Mammary epithelial cell (primary cell): ENCODE measurements at regions not wholly inside any gene's neighbourhood (a gene's known extent, or its start where the extent isn't known, plus 50 kb on each side); places are given as distances from the start of the nearest gene placed in this dataset.

Source experiments
- EZH2 ChIP-seq: IDR thresholded peaks from 2 replicates; pipeline ENCODE4 v1.6.1; 2012; ENCODE audit warnings: low read length, inconsistent platforms, borderline replicate concordance
- TF ChIP-seq, protein P1 (sequence below), 2 donors: IDR thresholded peaks in 1 of 2; conservative IDR thresholded peaks in 1 of 2; 2 replicates each; pipeline ENCODE4 v1.5.1; 2011 to 2012; ENCODE audit warnings: inconsistent platforms in 2 of 2, low read length in 2 of 2, mild to moderate bottlenecking in 2 of 2, control low read depth in 1 of 2, low read depth in 1 of 2; ENCODE audit not compliant: insufficient read depth in 1 of 2; ENCODE audit errors: extremely low read depth in 1 of 2

DNA sequence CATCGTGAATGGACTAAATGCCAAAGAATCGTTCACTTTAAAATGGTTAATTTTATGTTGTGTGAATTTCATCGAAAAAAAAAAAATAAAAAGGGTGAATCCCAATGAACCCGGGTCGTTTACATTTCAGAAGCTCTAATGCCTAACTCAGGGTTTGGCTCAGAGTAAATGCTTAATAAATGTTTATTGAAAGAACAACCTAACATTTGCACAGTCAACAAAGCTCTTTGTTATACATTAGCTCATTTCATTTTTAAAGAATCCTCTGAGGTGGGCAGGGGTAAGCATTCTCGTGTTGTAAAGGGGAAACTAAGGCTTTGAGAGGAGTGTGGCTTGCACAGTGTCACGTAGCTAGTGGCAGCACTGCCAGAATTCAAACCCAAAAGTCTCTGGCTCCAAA is 109.5 kb downstream of the RPLP1 start:
- TF ChIP-seq, protein P1, sequence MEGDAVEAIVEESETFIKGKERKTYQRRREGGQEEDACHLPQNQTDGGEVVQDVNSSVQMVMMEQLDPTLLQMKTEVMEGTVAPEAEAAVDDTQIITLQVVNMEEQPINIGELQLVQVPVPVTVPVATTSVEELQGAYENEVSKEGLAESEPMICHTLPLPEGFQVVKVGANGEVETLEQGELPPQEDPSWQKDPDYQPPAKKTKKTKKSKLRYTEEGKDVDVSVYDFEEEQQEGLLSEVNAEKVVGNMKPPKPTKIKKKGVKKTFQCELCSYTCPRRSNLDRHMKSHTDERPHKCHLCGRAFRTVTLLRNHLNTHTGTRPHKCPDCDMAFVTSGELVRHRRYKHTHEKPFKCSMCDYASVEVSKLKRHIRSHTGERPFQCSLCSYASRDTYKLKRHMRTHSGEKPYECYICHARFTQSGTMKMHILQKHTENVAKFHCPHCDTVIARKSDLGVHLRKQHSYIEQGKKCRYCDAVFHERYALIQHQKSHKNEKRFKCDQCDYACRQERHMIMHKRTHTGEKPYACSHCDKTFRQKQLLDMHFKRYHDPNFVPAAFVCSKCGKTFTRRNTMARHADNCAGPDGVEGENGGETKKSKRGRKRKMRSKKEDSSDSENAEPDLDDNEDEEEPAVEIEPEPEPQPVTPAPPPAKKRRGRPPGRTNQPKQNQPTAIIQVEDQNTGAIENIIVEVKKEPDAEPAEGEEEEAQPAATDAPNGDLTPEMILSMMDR (conservative IDR thresholded peaks at IDR 0.05 in 1 of 2, IDR thresholded peaks at IDR 0.05 in 1 of 2; ENCODE audit: extremely low read depth in 1 of 2, insufficient read depth in 1 of 2, low read depth in 1 of 2, low read length in 2 of 2), result no peak
- TF ChIP-seq EZH2, result no peak
